ENCODE measurements at regions not wholly inside any gene's neighbourhood (a gene's known extent, or its start where the extent isn't known, plus 50 kb on each side); places are given as distances from the start of the nearest gene placed in this dataset.
A peak's percentile ranks its signal among the peaks of the same experiment; 100 is the strongest.

GRCh38 chr21:26784974-26785373, 60.2 kb downstream of the ADAMTS1 start:
- no peak for DNase-seq

DNA sequence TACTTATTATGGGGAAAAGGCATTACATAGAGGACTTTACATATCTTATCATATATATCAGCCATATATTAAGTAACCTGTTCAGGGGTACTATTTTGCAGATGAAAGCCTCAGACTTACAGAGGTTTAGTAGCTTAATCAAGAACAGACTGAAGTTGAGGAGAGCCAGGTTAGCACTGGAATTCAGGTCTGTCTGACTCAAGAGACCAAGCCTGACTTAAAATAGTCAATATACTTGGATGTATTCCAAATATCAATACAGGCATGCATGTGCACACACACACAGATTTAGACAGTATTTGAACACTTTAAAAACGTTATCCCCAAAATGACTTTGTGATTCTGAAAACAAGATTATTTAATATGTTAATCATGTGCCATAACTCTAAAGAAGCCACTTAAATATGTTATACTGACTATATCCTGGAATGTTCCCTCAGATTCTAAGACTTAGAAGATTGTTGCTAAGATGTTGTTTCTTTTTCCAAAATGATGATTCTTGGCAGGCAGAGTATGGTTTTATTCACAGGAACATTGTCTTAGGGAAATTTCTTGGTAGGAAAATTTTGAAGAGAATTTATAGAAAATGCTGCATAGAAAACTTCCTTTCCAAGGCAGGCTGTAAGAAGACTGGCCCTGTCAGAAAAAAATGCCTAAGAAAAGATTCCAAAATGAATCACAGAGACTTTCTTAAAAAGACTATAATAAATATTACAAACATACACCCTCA, 61.6 kb downstream of the ADAMTS1 start:
- DNase-seq = no peak

DNA sequence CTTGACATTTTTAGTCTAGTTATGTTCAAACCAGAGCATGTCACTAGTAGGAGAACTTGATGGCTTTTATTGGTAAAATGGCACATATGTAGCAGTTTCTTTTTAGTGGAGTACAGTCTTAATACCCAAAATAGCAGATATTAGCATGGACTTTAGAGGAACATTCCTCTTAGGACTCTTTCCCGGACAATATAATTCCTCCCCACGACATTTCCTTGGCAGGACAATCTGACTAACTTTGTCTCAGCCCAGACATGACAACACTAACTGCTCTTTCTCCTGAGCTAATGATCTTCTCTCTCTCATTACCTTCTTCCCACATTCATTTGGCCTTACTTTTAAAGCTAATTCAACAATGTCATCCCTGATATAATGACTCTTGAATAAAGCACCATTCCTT, 62.5 kb downstream of the ADAMTS1 start:
- no peak for DNase-seq

DNA sequence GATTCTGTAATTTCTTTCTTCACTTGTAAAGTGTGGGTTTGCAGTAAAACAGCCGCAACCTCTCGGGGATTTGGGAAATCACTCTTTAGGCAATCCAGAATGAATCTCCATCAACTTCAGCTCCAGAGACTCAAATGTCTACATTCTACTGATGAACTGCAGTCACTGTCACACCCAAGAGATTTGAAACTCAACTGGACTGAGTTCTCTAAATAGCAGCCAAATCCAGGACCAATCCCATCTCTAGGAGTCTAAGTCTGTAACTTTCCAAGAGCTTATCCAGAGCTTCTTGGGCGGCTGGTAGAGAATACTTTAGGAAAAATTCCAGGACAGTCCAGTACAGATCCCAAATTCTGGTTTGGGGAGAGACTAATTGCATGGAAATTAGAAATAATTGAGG, 62.9 kb downstream of the ADAMTS1 start:
- no peak for DNase-seq

DNA sequence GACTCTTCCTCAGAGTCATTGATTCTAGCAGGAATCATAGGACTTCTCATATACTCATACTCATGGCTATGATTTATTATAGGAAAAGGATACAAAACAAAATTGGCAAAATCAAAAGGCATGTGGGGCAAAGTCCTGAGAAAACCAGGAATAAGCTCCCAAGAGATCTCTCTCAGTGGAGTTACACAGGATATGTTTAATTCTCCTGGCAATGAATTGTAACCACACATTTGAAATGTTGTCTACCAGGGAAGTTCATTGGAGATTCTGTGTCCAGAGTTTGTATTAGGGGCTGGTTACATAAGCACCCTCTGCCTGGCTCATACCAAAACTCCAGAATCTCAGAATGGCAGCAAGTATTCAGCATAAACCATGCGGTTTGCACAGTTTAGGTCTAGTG, 63.9 kb downstream of the ADAMTS1 start:
- DNase-seq = no peak

DNA sequence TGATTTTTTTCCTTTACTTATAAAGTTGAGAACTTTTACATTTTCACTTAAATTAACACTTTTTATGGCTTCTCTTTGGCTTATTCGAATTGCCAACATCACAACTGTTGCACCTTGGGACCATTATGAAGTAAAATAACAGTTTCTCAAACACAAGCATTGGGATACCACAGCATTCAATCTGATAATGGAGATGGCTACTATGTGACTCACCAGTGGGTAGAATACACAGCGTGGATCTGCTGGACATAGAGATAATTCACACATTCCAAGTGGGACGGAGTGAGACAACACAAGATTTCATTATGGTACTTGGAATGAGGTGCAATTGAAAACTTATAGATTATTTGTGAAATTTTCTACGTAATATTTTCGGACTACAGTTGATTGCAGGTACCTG, 68.0 kb downstream of the ADAMTS1 start:
- no peak for DNase-seq

DNA sequence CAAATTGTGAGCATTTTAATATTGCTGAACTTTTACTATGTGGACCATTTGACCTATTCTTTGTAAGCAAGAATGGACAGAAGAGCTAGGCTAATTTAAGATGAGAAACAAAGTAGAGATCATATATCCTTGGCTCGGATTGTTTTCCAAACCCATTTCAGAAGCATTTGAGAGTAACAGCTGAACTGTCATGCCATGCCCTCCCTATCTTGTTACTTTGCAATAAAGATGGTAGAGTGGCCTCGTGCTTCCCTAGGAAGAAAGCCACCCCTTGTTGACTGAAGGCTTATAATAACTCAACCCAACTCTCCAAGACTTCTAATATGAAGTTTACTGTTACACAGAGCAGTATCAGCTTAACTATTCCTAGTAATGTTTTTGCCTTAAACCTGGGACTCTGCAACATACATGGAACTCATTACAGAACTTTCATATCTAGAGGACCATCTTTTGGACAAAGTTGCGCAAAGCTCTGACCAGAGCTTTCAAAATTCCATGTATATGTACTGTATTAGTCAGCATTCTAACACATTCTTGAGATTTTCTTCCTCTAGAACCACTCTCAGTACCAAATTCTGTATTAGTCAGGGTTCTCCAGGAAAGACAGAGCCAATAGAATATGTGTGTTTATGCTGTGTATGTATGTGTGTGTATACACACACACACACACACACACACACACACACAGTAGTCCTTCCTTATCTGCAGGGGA, 68.7 kb downstream of the ADAMTS1 start:
- no peak for DNase-seq

DNA sequence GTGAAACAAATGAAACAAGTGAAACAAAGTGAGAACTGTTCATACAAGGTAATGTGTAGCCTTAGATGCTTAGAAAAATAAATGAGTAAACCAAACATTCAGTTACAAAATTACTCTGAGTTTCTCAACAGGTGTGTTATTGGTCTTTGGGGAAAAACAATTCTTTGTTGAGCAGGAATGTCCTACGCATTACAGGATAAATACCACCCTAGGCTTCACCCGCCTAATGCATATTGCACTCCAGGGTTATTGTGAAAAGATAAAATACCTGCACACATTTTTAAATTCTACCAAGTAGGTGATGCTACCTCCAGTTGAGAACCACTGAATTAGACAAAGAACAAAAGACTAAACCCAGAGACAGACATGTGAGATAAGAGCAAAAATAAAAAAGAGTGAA, 72.2 kb downstream of the ADAMTS1 start:
- no peak for DNase-seq

DNA sequence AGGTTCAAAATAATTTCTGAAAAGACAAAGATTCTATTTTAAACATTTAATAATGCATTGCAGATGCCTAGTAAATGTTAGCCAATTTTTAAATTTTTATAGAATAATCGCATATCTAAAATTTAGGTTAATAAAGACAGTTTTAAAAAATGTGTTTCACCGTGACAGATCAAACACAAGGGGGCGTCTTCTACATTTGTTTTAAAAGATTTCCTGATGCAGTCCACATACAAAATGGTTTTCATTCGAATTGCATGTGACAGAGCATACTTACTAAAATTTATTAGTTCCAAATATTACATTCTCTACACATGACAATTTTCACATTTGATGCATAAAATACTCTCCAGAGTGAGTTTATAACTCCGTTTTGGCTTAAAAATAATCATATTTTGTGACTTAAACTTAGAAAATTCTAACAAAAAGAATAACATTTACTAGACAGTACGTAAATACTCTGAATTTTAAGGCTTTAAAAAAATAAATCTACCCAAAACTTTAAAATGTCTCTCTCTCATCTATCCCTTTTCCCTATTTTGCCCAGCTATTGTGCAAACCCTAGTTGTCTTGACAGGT, 75.5 kb downstream of the ADAMTS1 start:
- peak; percentile 2 to 12 for DNase-seq

DNA sequence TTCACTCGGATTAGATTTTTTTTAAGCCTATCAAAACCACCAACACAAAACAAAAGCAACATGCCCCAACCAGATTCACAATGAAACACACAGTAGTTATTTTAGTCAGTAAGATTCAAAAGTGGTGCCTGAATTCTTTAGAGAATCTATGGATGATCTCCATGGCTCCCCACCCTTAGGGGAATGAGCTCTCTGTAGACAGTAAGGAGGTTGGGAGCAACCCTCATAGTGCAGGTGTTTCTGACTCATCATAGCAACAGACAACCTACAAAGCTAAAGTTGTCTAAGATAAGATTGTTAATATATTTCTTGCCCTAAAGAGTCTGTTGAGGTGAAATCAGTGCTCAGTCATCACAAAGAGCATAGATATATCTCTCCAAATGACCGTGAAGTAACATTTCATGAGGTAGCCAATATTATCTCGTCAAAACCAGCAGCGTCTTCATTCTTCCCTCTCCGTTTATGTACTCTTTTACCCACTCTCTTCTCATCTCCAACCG, 78.3 kb downstream of the ADAMTS1 start:
- no peak for DNase-seq

DNA sequence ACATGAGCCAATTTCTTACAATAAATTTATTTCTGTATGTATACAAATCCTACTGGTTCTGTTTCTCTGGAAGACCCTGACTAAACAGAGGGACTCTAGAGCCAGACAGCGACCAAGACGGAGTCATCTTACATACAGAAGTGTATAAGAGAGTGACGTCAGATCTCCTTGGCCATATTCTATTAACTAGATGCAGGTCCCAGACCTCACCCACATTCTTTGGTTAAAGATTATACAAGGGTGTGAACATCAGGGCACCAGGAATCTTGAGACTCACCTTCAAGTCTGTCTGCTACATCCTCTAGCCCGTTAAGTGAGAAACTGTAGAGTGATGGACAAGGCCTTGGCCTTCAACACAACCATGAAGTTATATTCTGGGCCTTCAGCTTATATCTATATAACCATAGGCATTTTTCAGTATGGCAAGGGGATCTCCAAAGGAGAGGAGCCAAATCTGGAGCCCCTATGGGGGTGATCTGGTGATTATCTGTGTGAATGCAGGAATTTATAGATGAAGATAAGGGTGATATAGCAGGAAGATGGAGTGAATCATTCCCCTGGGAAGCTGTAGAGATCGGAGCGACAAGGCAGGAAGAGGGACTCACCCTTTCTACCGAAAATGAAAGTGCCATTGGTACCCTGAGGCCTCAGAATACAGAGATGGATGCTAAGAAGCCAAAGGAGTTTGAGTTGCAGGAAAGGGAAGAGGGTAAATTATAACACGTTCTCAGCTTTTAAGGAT, 83.9 kb downstream of the ADAMTS1 start:
- no peak for DNase-seq

DNA sequence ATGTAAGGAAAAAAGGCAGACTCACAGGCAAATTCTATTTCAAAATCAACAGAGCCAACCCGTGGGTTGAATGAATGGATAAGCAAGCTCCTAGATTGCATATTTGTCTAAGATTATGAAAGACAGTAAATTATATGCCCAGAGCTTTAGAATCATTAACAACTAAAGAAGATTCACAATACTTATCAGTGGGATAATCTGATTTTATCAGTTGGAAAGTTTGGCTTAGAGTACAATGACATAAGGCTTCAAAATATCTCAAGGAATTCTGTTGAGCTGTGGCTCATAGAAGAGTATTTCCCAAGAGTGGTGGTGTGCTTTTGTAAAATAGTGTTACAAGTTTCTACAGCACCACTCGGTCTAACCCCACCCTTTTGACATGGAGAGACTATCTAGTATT, 85.5 kb downstream of the ADAMTS1 start:
- DNase-seq = no peak

DNA sequence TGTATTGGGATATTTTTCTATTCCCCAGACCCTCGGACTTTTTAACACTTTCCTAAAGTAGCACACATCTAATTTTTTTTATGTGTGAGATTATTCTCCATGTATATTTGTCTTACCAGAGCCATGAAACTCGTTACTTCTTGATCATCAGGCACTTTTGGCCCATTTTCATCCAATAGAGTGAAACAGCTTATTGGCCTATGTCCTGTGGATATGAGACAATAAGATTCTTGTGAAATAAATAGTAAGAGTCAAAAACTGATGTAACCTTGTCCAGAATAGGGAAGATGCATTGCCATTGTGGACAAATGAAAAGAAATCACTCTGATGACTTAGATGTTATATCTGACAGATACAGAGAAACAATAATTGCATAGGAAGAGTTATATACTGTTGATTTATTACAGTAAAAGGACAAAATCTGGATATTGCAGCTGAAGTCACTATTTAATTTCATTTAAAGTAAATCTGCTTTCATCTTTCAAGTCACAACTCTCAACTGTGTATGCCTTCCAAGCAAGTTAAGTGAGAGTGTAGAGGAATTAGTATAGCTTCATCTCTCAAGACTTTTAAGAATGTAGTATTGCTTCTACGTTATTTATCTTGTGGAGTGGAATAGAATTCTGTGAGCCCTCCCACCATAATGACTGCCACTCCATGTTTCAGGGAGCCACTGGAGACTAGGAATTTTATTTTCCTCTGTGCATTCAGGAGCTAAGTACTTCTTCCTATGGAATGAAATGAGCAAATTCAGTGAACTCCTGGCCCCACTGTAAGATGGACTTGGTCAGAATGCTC, 86.9 kb downstream of the ADAMTS1 start:
- DNase-seq = no peak

DNA sequence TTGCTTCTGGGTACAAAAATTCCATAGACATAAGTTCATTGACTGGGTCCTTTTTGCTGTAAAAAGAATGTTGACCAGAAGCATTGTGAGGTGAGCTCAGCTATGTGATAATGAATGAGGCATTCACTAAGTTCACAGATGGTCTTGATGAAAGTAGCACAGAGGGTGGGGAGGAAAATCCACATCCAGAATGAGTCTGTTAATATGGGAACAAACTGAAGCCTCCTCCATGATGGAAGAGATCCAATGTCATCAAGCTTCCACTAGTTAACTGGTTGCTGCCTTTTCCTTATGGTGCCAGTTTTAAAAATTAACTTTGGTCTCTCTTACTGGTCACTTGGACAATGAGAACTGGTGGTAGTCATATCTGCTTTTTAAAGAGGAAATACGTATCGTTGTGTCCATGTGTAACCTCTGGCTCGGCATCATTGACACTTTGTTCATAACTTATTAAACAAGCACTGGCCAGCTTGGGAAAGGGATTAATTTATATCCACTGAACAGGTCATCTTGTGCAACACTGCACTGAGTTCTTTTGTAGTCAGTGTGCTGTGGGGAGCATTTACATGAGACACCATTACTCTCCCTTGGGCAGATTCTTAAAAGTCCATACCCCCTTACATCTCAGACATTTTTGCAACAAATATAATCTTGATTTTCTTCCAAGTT, 88.6 kb downstream of the ADAMTS1 start:
- DNase-seq = no peak

DNA sequence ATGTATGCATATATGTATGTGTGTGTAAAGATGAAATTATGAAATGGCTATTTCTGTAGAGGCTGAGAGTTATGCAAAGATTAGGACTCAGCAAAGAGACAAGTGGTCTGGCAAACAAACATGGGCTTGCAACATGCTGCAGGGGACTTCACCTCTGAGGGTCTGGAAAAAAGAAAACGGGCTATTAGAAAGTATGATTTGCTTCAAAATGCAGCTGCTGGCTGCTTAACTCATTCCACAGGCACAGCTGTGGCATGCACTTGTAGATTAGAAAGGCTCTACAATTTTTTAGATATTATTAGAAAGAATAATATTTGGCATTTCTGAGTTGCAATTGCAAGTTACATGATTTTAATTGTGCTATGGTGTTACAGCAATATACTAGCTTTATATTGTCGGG, 90.4 kb downstream of the ADAMTS1 start:
- no peak for DNase-seq

DNA sequence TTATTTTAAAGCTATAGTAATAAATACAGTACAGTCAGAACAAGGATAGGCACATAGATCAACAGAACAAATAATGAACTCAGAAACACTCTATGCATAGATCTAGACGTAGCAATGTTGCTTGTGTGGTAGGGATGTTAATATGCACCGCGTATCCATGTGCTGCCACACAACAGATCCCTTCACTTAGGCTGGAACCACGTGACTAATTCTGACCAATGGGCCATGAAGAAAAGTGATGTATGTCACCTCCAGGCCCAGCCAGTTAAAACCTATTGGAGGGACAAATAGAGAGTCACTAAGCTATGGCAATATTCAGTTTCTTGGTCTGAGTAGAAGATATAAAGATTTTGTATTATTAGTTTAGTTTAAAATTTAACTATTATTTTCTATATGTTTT, 91.4 kb downstream of the ADAMTS1 start:
- DNase-seq = no peak

- DNase-seq = no peak
Measured at GRCh38 chr21:26752849-26753248, 92.4 kb downstream of the ADAMTS1 start.

DNA sequence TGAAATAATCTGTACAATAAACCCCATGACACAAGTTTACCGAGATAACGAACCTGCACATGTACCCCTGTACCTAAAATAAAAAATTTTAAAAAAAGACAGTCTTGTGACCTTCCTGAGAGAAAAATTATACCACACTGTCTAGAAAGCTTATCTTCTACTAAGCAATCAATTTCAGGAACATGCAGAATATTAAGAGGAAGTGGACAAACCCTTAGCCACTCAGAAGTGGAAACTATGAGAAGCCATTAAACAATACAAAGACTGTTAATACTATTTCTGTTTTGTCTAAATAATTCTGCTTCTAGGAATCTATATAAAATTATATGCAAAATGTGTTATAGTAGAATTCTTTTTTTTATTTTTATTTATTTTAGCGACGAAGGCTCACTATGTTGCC, 93.9 kb downstream of the ADAMTS1 start:
- peak in 1 of 2 donors; percentile 4 for DNase-seq

DNA sequence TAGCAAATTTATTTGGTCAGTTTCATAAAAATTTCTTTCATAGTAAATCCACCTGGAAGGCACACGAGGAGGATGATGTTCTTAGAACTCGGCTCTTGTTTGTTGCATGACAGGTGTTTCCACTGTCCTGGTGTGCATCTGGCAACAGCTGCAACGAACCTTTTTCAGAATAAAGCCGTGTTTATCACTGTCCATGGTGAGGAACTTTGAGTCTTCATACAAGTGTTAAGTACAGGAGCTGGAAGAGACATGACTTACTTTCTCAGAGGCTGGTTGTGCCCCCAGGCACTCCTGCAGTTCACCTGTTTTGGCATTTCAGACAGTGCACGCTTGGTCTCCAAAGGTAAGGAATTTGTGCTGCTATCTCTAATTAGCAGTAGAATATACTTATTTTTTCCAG, 97.1 kb downstream of the ADAMTS1 start:
- no peak for DNase-seq

DNA sequence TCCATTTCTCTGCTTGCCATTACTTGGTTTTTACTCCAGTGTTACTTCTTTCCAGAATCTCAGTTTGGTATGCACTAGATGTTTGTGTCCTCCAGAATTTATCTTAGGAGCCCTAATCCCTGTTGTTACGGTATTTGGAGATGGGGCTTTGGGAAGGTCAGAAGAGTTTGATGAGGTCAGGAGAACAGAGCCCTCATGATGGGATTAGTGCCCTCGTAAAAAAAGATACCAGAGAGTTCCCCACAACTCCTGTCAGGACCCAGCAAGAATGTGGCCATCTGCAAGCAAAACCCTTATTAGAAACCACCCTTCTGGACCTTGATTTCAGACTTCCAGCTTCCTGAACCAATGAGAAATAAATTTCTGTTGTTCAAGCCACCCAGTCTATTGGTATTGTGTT, 98.0 kb downstream of the ADAMTS1 start:
- no peak for DNase-seq

DNA sequence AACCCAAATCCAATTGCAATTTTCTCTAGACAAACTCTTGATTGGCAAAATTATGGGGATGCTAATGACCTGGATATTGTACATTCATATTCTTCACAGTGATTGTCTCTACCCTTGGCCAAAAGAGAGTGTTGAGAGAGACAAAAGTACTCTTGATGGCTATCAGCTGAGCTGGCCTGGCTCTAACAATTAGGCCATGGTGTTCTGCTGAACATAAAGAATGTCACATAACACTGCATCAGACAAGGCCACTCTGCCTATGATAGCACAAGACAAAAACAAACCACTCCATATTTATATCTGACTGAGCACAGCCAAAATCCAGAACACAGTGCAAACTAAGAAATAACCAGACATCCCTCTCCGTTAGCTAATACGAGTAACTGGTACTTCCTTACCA, 101.7 kb downstream of the ADAMTS1 start:
- no peak for DNase-seq

GRCh38 chr21:26739189-26739588, 106.0 kb downstream of the ADAMTS1 start:
- no peak for DNase-seq

Measured in inflammatory macrophage treated with lipopolysaccharide for 1 hour (primary cell).